Ascending aorta (tissue), 2 donors: ENCODE measurements at regions not wholly inside any gene's neighbourhood (a gene's known extent, or its start where the extent isn't known, plus 50 kb on each side); places are given as distances from the start of the nearest gene placed in this dataset.
"Not testable (repeated sequence)": the region's sequence is repeated elsewhere in the genome, so short reads cannot be mapped to it uniquely, and the experiment has no call there.

Source experiments
- DNase-seq, 2 donors: peaks; one replicate each; pipeline ENCODE4 v3.0.0-alpha.2; 2019; ENCODE audit warnings: low spot score in 2 of 2
- H3K27ac ChIP-seq, 2 donors: fragments of 200-600 bp; sonication (generic); one replicate each; pipeline ENCODE4 v1.5.1; 2016 to 2017; ENCODE audit warnings: mild to moderate bottlenecking in 1 of 2
- H3K27me3 ChIP-seq: fragments of 200-600 bp; sonication (generic); one replicate; pipeline ENCODE4 v1.5.1; 2017
- H3K36me3 ChIP-seq, 2 donors: fragments of 200-600 bp; sonication (generic); one replicate each; pipeline ENCODE4 v1.5.1; 2016
- H3K4me1 ChIP-seq, 2 donors: fragments of 200-600 bp; sonication (generic); one replicate each; pipeline ENCODE4 v1.5.1; 2016 to 2017; ENCODE audit warnings: mild to moderate bottlenecking in 1 of 2
- H3K4me3 ChIP-seq, 2 donors: fragments of 200-600 bp; sonication (generic); one replicate each; pipeline ENCODE4 v1.5.1; 2016 to 2017; ENCODE audit warnings: mild to moderate bottlenecking in 1 of 2
- H3K9me3 ChIP-seq, 2 donors: fragments of 200-600 bp; sonication (generic); one replicate each; pipeline ENCODE4 v1.5.1; 2016
- CTCF ChIP-seq, 3 experiments: fragments of 200-600 bp in 2 of 3; fragments of 450-650 bp in 1 of 3; sonication (generic) in 2 of 3; IDR thresholded peaks; one replicate each; pipeline ENCODE4 v1.5.1; 2016 to 2019; ENCODE audit warnings: antibody characterized with exemption in 3 of 3, mild to moderate bottlenecking in 1 of 3, moderate library complexity in 1 of 3
- intact Hi-C: fragments of 100-400 bp; cut with DNase I; formaldehyde crosslinking; loops from one replicate; pipeline ENCODE4 v1.15.1; 2023

GRCh38 chr13:58488251-58488650, 856.7 kb downstream of the PCDH17 start:
- intact Hi-C loops: no loop called here
- DNase-seq: no peak
- H3K36me3 ChIP-seq: no peaks in the 10 kb centered on the region
- H3K27ac ChIP-seq: no peak overlapping the region
- TF ChIP-seq CTCF (IDR thresholded peaks at IDR 0.05): no peak
- no peaks in the 10 kb centered on the region for H3K9me3 ChIP-seq
- no peak overlapping the region for H3K4me3 ChIP-seq
- H3K27me3 ChIP-seq: no peaks in the 10 kb centered on the region
- H3K4me1 ChIP-seq: no peaks in the 10 kb centered on the region

GRCh38 chr13:58495668-58496067, 864.1 kb downstream of the PCDH17 start:
- H3K27ac ChIP-seq: no peak overlapping the region
- H3K27me3 ChIP-seq: no peaks in the 10 kb centered on the region
- H3K36me3 ChIP-seq: no peaks in the 10 kb centered on the region
- no peaks in the 10 kb centered on the region for H3K9me3 ChIP-seq
- no peak overlapping the region for H3K4me3 ChIP-seq
- no peak for DNase-seq
- H3K4me1 ChIP-seq: no peaks in the 10 kb centered on the region
- TF ChIP-seq CTCF (IDR thresholded peaks at IDR 0.05): no peak
- intact Hi-C loops: no loop called here

- Histone ChIP-seq H3K27ac (no peak overlapping the region), H3K4me3 (no peak overlapping the region), H3K27me3 (no peaks in the 10 kb centered on the region), H3K4me1 (no peaks in the 10 kb centered on the region), H3K9me3 (no peaks in the 10 kb centered on the region), H3K36me3 (no peaks in the 10 kb centered on the region)
- DNase-seq: no peak
- TF ChIP-seq CTCF (IDR thresholded peaks at IDR 0.05): no peak
- intact Hi-C loops: no loop called here
These were observed 869.4 kb downstream of the PCDH17 start for GRCh38 chr13:58500938-58501337.

GRCh38 chr13:58504202-58504700, 872.7 kb downstream of the PCDH17 start:
- H3K27me3 ChIP-seq, H3K4me3 ChIP-seq, intact Hi-C loops, H3K27ac ChIP-seq, H3K4me1 ChIP-seq, DNase-seq, H3K36me3 ChIP-seq, H3K9me3 ChIP-seq: not testable (repeated sequence)

- H3K27ac ChIP-seq, H3K36me3 ChIP-seq, H3K27me3 ChIP-seq, H3K4me1 ChIP-seq, H3K9me3 ChIP-seq, intact Hi-C loops, DNase-seq, H3K4me3 ChIP-seq: not testable (repeated sequence)
These were observed 873.8 kb downstream of the PCDH17 start for GRCh38 chr13:58505262-58505920.

GRCh38 chr13:58528351-58528750, 896.8 kb downstream of the PCDH17 start:
- H3K36me3 ChIP-seq: no peaks in the 10 kb centered on the region
- no peak for DNase-seq
- no peaks in the 10 kb centered on the region for H3K9me3 ChIP-seq
- H3K4me3 ChIP-seq: no peak overlapping the region
- no peak for TF ChIP-seq CTCF (IDR thresholded peaks at IDR 0.05)
- intact Hi-C loops: no loop called here
- no peaks in the 10 kb centered on the region for H3K4me1 ChIP-seq
- H3K27ac ChIP-seq: no peak overlapping the region
- H3K27me3 ChIP-seq: no peaks in the 10 kb centered on the region

GRCh38 chr13:58531614-58532013, 900.1 kb downstream of the PCDH17 start:
- H3K27ac ChIP-seq: no peak overlapping the region
- no peaks in the 10 kb centered on the region for H3K27me3 ChIP-seq
- TF ChIP-seq CTCF (IDR thresholded peaks at IDR 0.05): no peak
- H3K4me3 ChIP-seq: no peak overlapping the region
- no peak for DNase-seq
- no peaks in the 10 kb centered on the region for H3K4me1 ChIP-seq
- intact Hi-C loops: no loop called here
- no peaks in the 10 kb centered on the region for H3K36me3 ChIP-seq
- no peaks in the 10 kb centered on the region for H3K9me3 ChIP-seq
